ENCODE measurements at regions not wholly inside any gene's neighbourhood (a gene's known extent, or its start where the extent isn't known, plus 50 kb on each side); places are given as distances from the start of the nearest gene placed in this dataset.

DNA sequence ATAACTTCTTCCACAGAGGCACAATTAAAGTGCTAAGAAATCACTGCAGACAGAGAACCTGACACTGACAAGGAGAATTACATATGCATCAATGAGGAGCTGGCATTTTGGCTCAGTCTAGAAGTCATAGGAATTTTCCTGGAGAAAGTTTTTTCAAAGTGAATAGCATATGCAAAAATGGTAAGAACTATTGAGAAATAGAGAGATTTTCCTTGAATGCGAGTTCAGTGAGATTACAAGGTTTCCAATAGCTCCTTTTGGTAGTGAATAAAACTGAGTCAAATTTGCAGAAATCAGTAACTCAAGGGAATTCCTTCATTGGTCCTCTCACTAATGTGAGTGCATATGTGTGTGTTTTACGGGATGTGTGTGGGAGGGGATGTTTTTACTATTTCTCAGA is 557.5 kb downstream of the PPARGC1A start:
- Histone ChIP-seq H3K79me2 (ENCODE audit: control insufficient read depth, insufficient read depth, low read length) (no peaks in the 10 kb centered on the region), H2AFZ (ENCODE audit: insufficient read depth, low read depth, low read length, poor library complexity, severe bottlenecking) (no peak overlapping the region), H3K4me2 (replicated peaks; ENCODE audit: low read depth, low read length, poor library complexity, severe bottlenecking) (no peak overlapping the region), H4K20me1 (ENCODE audit: control insufficient read depth, insufficient read depth, low read length, poor library complexity, severe bottlenecking) (no peaks in the 10 kb centered on the region), H3K4me1 (ENCODE audit: control insufficient read depth in 2 of 2, insufficient read depth in 2 of 2, low read length in 2 of 2) (no peaks in the 10 kb centered on the region), H3K27ac (ENCODE audit: low read length in 2 of 2) (no peak overlapping the region), H3K4me3 (ENCODE audit: control extremely low read depth in 1 of 5, extremely low read depth in 1 of 5, insufficient read depth in 1 of 5, low read depth in 2 of 5, low read length in 4 of 5) (no peak overlapping the region), H3K36me3 (replicated peaks in 1 of 2; ENCODE audit: control extremely low read depth in 1 of 2, control insufficient read depth in 1 of 2, extremely low read depth in 1 of 2, insufficient read depth in 2 of 2, low read length in 1 of 2) (no peaks in the 10 kb centered on the region), H3K27me3 (replicated peaks in 1 of 4; ENCODE audit: control extremely low read depth in 1 of 4, control insufficient read depth in 3 of 4, insufficient read depth in 4 of 4, low read length in 3 of 4) (no peaks in the 10 kb centered on the region), H3K9me3 (ENCODE audit: control extremely low read depth in 1 of 3, control insufficient read depth in 2 of 3, insufficient read depth in 1 of 3, low read length in 2 of 3) (no peaks in the 10 kb centered on the region), H3K9ac (ENCODE audit: low read length) (no peak overlapping the region)
- H3K27ac Mint-ChIP-seq, result no peak overlapping the region
- TF ChIP-seq, protein P1, sequence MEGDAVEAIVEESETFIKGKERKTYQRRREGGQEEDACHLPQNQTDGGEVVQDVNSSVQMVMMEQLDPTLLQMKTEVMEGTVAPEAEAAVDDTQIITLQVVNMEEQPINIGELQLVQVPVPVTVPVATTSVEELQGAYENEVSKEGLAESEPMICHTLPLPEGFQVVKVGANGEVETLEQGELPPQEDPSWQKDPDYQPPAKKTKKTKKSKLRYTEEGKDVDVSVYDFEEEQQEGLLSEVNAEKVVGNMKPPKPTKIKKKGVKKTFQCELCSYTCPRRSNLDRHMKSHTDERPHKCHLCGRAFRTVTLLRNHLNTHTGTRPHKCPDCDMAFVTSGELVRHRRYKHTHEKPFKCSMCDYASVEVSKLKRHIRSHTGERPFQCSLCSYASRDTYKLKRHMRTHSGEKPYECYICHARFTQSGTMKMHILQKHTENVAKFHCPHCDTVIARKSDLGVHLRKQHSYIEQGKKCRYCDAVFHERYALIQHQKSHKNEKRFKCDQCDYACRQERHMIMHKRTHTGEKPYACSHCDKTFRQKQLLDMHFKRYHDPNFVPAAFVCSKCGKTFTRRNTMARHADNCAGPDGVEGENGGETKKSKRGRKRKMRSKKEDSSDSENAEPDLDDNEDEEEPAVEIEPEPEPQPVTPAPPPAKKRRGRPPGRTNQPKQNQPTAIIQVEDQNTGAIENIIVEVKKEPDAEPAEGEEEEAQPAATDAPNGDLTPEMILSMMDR (IDR thresholded peaks at IDR 0.05), result no peak
- no peak for TF ChIP-seq EZH2 (IDR thresholded peaks at IDR 0.05; ENCODE audit: borderline replicate concordance, insufficient read depth, low read depth, low read length, poor library complexity, severe bottlenecking)
- intact Hi-C loops (cut with micrococcal nuclease), result no loop called here
- POLR2A ChIA-PET, result no interaction called here
- no peaks in the 10 kb centered on the region for H3K27me3 Mint-ChIP-seq
- peaks cover 2% of the 10 kb centered on the region for H3K9me3 Mint-ChIP-seq (ENCODE audit: insufficient read depth)
- CTCF ChIA-PET, result no interaction called here
- WGBS (ENCODE audit: insufficient coverage), result 86% methylated on average over 1 of the region's 2 CpGs
- H3K4me3 Mint-ChIP-seq, result no peak overlapping the region
- no peaks in the 10 kb centered on the region for H3K4me1 Mint-ChIP-seq
- ATAC-seq (ENCODE audit: low read depth), result no peak
- DNase-seq, result no peak

DNA sequence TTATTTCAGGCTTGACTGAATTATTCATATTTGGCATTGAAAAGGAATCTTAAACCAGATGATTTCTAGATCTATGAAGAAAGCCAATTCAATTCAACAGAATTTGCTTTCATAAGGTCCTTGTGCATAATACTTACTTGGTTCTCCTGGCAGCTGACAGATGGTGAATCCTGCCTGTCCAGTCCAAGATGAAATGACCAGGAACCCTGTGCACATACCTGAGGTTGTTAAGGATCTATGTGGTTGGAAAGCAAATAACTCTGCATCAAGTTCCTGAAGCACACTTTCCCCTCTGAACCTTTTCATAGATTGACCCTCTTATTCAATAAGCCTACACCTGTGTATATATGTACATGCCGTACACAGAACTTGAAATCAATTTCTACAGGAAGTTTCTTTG is 562.7 kb downstream of the PPARGC1A start:
- Histone ChIP-seq H3K9ac (ENCODE audit: low read length) (no peak overlapping the region), H3K36me3 (replicated peaks in 1 of 2; ENCODE audit: control extremely low read depth in 1 of 2, control insufficient read depth in 1 of 2, extremely low read depth in 1 of 2, insufficient read depth in 2 of 2, low read length in 1 of 2) (no peaks in the 10 kb centered on the region), H3K27ac (ENCODE audit: low read length in 2 of 2) (no peak overlapping the region), H3K27me3 (replicated peaks in 1 of 4; ENCODE audit: control extremely low read depth in 1 of 4, control insufficient read depth in 3 of 4, insufficient read depth in 4 of 4, low read length in 3 of 4) (no peaks in the 10 kb centered on the region), H3K4me2 (replicated peaks; ENCODE audit: low read depth, low read length, poor library complexity, severe bottlenecking) (no peak overlapping the region), H4K20me1 (ENCODE audit: control insufficient read depth, insufficient read depth, low read length, poor library complexity, severe bottlenecking) (no peaks in the 10 kb centered on the region), H3K79me2 (ENCODE audit: control insufficient read depth, insufficient read depth, low read length) (no peaks in the 10 kb centered on the region), H3K9me3 (ENCODE audit: control extremely low read depth in 1 of 3, control insufficient read depth in 2 of 3, insufficient read depth in 1 of 3, low read length in 2 of 3) (no peaks in the 10 kb centered on the region), H3K4me1 (ENCODE audit: control insufficient read depth in 2 of 2, insufficient read depth in 2 of 2, low read length in 2 of 2) (no peaks in the 10 kb centered on the region), H3K4me3 (ENCODE audit: control extremely low read depth in 1 of 5, extremely low read depth in 1 of 5, insufficient read depth in 1 of 5, low read depth in 2 of 5, low read length in 4 of 5) (no peak overlapping the region), H2AFZ (ENCODE audit: insufficient read depth, low read depth, low read length, poor library complexity, severe bottlenecking) (no peak overlapping the region)
- DNase-seq, result no peak
- H3K4me1 Mint-ChIP-seq, result no peaks in the 10 kb centered on the region
- WGBS (ENCODE audit: insufficient coverage), result no CpG with 5 or more reads among the region's 1 CpG
- H3K9me3 Mint-ChIP-seq (ENCODE audit: insufficient read depth), result no peaks in the 10 kb centered on the region
- H3K27ac Mint-ChIP-seq, result no peak overlapping the region
- intact Hi-C loops (cut with micrococcal nuclease), result no loop called here
- TF ChIP-seq, protein P1 (IDR thresholded peaks at IDR 0.05), result no peak
- TF ChIP-seq EZH2 (IDR thresholded peaks at IDR 0.05; ENCODE audit: borderline replicate concordance, insufficient read depth, low read depth, low read length, poor library complexity, severe bottlenecking), result no peak
- no peak overlapping the region for H3K4me3 Mint-ChIP-seq
- ChIA-PET CTCF (no interaction called here), POLR2A (no interaction called here)
- H3K27me3 Mint-ChIP-seq, result no peaks in the 10 kb centered on the region
- no peak for ATAC-seq (ENCODE audit: low read depth)
